PC-9 (cell line): ENCODE measurements at regions not wholly inside any gene's neighbourhood (a gene's known extent, or its start where the extent isn't known, plus 50 kb on each side); places are given as distances from the start of the nearest gene placed in this dataset.
A peak's percentile ranks its signal among the peaks of the same experiment; 100 is the strongest.

ENCODE experiments used
- BruUV-seq: library from RNA; stranded (reverse); fragments of 400-500 nt; replicated peaks from 2 replicates; lab custom pipeline; 2021; lab: Mats Ljungman, UMichigan
- CTCF ChIA-PET: fragments of 300-600 bp; sonication (Branson Sonifier 250); formaldehyde crosslinking; loops from one replicate; lab custom pipeline; 2022; ENCODE audit warnings: antibody characterized with exemption; lab: Charles Lee
- POLR2A ChIA-PET: fragments of 300-600 bp; sonication (Branson Sonifier 250); formaldehyde crosslinking; loops from one replicate; lab custom pipeline; 2022; ENCODE audit warnings: antibody characterized with exemption; ENCODE audit not compliant: unreplicated experiment; lab: Charles Lee
- DNase-seq, 2 experiments: peaks; one replicate each; pipeline versions ENCODE4 v3.0.0 to v3.0.0-alpha.2; 2015 to 2022; ENCODE audit warnings: mixed read lengths in 1 of 2
- H2AFZ ChIP-seq: fragments of 200-600 bp; sonication (generic); 2 replicates; pipeline ENCODE4 v1.8.1; 2017; ENCODE audit warnings: antibody characterized with exemption
- H3F3A ChIP-seq: fragments of 200-600 bp; sonication (generic); 2 replicates; pipeline ENCODE4 v1.8.1; 2017; ENCODE audit warnings: antibody characterized with exemption, mild to moderate bottlenecking, low read depth; ENCODE audit not compliant: insufficient read depth
- H3K27ac ChIP-seq: fragments of 200-600 bp; sonication (generic); 2 replicates; pipeline ENCODE4 v1.6.1; 2016; ENCODE audit warnings: mixed run types
- H3K27me3 ChIP-seq: fragments of 200-600 bp; sonication (generic); 2 replicates; pipeline ENCODE4 v1.6.1; 2016; ENCODE audit warnings: low read depth, mixed run types; ENCODE audit not compliant: insufficient read depth
- H3K36me3 ChIP-seq: fragments of 200-600 bp; sonication (generic); 2 replicates; pipeline ENCODE4 v1.6.1; 2016; ENCODE audit warnings: low read depth, mixed run types
- H3K4me1 ChIP-seq: fragments of 200-600 bp; sonication (generic); replicated peaks from 2 replicates; pipeline ENCODE4 v1.6.1; 2016; ENCODE audit warnings: mixed run types; ENCODE audit not compliant: insufficient read depth
- H3K4me2 ChIP-seq: fragments of 200-600 bp; sonication (generic); 2 replicates; pipeline ENCODE4 v1.6.1; 2017; ENCODE audit warnings: mixed run types
- H3K4me3 ChIP-seq: fragments of 200-600 bp; sonication (generic); 2 replicates; pipeline ENCODE4 v1.6.1; 2016; ENCODE audit warnings: mixed run types
- H3K79me2 ChIP-seq: fragments of 200-600 bp; sonication (generic); 2 replicates; pipeline ENCODE4 v1.6.1; 2017; ENCODE audit warnings: low read depth, mixed run types
- H3K9me2 ChIP-seq: fragments of 200-600 bp; sonication (generic); 2 replicates; pipeline ENCODE4 v1.8.1; 2017; ENCODE audit warnings: mild to moderate bottlenecking; ENCODE audit not compliant: insufficient read depth
- H3K9me3 ChIP-seq: fragments of 200-600 bp; sonication (generic); 2 replicates; pipeline ENCODE4 v1.8.1; 2016; ENCODE audit warnings: low read depth; ENCODE audit not compliant: insufficient read depth
- H4K20me1 ChIP-seq: fragments of 200-600 bp; sonication (generic); 2 replicates; pipeline ENCODE4 v1.8.1; 2017; ENCODE audit not compliant: insufficient read depth
- EZH2 ChIP-seq: fragments of 200-600 bp; sonication (generic); IDR thresholded peaks from 2 replicates; pipeline ENCODE4 v1.8.0; 2017; ENCODE audit warnings: antibody characterized with exemption, low read depth
- intact Hi-C: fragments of 100-400 bp; cut with micrococcal nuclease; formaldehyde crosslinking; loops from one replicate; pipeline ENCODE4 v1.10.0; 2022; ENCODE audit not compliant: unreplicated experiment
- TF ChIP-seq, protein P1 (sequence below): fragments of 200-600 bp; sonication (generic); conservative IDR thresholded peaks from 2 replicates; pipeline ENCODE4 v1.6.1; 2017; ENCODE audit warnings: mixed run types, antibody characterized with exemption, mild to moderate bottlenecking, moderate library complexity

DNA sequence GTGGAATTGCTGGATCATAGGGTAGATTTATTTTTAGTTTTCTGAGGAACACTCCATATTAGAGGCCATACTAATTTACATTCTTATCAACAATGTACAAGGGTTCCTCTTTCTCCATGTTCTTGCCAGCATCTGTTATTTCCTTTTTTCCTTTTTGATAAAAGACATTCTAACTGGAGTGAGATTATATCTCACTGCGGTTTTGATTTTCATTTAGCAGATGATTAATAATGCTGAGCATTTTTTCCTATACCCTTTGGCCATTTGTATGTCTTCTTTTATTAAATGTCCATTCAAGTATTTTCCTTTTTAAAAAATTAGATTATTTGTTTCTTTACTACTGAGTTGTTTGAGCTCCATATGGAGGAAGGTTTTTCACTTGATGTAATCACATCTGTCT lies 1189.5 kb downstream of the ZPLD1 start:
- Histone ChIP-seq H2AFZ (no peak overlapping the region), H3K4me1 (no peaks in the 10 kb centered on the region), H3K4me3 (no peak overlapping the region), H3K79me2 (no peaks in the 10 kb centered on the region), H3F3A (no peaks in the 10 kb centered on the region), H3K27ac (no peak overlapping the region), H4K20me1 (no peaks in the 10 kb centered on the region), H3K4me2 (no peak overlapping the region), H3K9me3 (no peaks in the 10 kb centered on the region), H3K27me3 (no peaks in the 10 kb centered on the region), H3K36me3 (no peaks in the 10 kb centered on the region), H3K9me2 (no peaks in the 10 kb centered on the region)
- TF ChIP-seq EZH2 = no peak
- TF ChIP-seq, protein P1, sequence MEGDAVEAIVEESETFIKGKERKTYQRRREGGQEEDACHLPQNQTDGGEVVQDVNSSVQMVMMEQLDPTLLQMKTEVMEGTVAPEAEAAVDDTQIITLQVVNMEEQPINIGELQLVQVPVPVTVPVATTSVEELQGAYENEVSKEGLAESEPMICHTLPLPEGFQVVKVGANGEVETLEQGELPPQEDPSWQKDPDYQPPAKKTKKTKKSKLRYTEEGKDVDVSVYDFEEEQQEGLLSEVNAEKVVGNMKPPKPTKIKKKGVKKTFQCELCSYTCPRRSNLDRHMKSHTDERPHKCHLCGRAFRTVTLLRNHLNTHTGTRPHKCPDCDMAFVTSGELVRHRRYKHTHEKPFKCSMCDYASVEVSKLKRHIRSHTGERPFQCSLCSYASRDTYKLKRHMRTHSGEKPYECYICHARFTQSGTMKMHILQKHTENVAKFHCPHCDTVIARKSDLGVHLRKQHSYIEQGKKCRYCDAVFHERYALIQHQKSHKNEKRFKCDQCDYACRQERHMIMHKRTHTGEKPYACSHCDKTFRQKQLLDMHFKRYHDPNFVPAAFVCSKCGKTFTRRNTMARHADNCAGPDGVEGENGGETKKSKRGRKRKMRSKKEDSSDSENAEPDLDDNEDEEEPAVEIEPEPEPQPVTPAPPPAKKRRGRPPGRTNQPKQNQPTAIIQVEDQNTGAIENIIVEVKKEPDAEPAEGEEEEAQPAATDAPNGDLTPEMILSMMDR = no peak
- intact Hi-C loops = no loop called here
- DNase-seq = no peak
- POLR2A ChIA-PET = no interaction called here
- CTCF ChIA-PET = no interaction called here
- BruUV-seq = no TSS peak

- CTCF ChIA-PET = no interaction called here
- POLR2A ChIA-PET = no interaction called here
- no peaks in the 10 kb centered on the region for H4K20me1 ChIP-seq
- intact Hi-C loops = no loop called here
- no TSS peak for BruUV-seq
- H3F3A ChIP-seq = no peaks in the 10 kb centered on the region
- H3K4me2 ChIP-seq = no peak overlapping the region
- H3K27me3 ChIP-seq = no peaks in the 10 kb centered on the region
- H3K36me3 ChIP-seq = no peaks in the 10 kb centered on the region
- no peaks in the 10 kb centered on the region for H3K79me2 ChIP-seq
- H3K9me3 ChIP-seq = no peaks in the 10 kb centered on the region; the same call in 1 of the 2 replicates
- H3K9me2 ChIP-seq = no peaks in the 10 kb centered on the region
- TF ChIP-seq, protein P1 = no peak
- TF ChIP-seq EZH2 = no peak
- no peak for DNase-seq
- no peak overlapping the region for H3K27ac ChIP-seq
- H2AFZ ChIP-seq = no peak overlapping the region
- no peaks in the 10 kb centered on the region for H3K4me1 ChIP-seq
- no peak overlapping the region for H3K4me3 ChIP-seq
Observed at GRCh38 chr3:103629391-103629790, 1194.6 kb downstream of the ZPLD1 start.

- intact Hi-C loops = no loop called here
- DNase-seq = no peak
- no peaks in the 10 kb centered on the region for H3K9me3 ChIP-seq
- ChIA-PET CTCF (no interaction called here), POLR2A (interaction anchor here (0.6 kb wide), 1 partner anchor 116 kb away, joined by 4 read pairs; no protein-coding TSS in a partner anchor)
- H3K27me3 ChIP-seq = no peaks in the 10 kb centered on the region
- no peaks in the 10 kb centered on the region for H3K79me2 ChIP-seq
- H3K36me3 ChIP-seq = no peaks in the 10 kb centered on the region
- H3K9me2 ChIP-seq = no peaks in the 10 kb centered on the region
- H3K4me1 ChIP-seq = no peaks in the 10 kb centered on the region
- TF ChIP-seq EZH2 = no peak
- TF ChIP-seq, protein P1 = no peak
- H3K4me2 ChIP-seq = no peak overlapping the region
- BruUV-seq = no TSS peak
- H3K4me3 ChIP-seq = no peak overlapping the region
- H3K27ac ChIP-seq = no peak overlapping the region
- no peaks in the 10 kb centered on the region for H3F3A ChIP-seq
- H4K20me1 ChIP-seq = no peaks in the 10 kb centered on the region; the same call in 1 of the 2 replicates
- H2AFZ ChIP-seq = 0 out of 2 replicates have a peak overlapping the region, but pooled peaks have one; percentile 6
Observed at GRCh38 chr3:103644450-103644849, 1209.6 kb downstream of the ZPLD1 start.
